ENCODE measurements at regions not wholly inside any gene's neighbourhood (a gene's known extent, or its start where the extent isn't known, plus 50 kb on each side); places are given as distances from the start of the nearest gene placed in this dataset.

DNA sequence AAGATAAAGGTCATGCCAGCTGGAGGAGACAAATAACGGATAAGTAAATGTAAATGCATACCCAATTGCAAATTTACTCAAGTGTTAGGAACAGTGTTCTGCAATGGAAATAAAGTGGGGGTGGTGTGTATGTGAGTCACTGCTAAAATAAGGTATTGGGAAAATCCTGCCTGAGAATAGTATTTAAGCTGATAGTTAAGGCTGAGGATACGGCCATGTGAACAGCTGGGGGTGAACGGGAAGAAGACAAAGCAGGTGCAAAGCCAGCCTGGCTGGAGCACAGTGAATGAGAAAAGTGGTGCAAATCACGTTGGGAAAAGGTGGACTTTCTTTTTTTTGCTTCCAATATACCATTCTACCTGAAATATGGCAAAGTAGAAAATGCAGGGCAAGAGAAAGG lies 242.4 kb upstream of the SLC10A2 start:
- TF ChIP-seq GATA2 (IDR thresholded peaks at IDR 0.05; ENCODE audit: low read depth, low read length), result no peak
- TF ChIP-seq GATA3 (IDR thresholded peaks at IDR 0.05; ENCODE audit: low read depth, low read length), result no peak

Measured in SH-SY5Y (cell line).